ENCODE measurements at regions not wholly inside any gene's neighbourhood (a gene's known extent, or its start where the extent isn't known, plus 50 kb on each side); places are given as distances from the start of the nearest gene placed in this dataset.

DNA sequence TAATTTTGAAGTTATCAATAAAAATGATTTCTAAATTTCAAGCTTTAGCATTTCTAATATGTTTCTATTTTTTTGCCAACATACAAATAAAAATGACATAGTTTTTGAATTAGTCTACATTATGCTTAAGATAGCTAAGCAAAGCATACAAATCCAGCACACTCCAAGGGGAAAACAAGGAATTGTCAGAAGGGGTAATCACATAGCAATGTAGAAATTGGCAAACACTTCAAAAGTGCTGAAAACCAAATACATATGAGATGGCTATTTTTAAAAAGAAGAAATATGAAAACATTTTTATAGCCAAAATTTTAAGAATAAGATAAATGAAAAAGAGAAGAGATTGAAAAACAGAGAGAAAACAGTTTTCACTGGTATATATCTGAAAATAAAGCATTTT is 308.0 kb downstream of the SLC6A15 start:
- CTCF ChIA-PET = no interaction called here
- H3K4me3 ChIP-seq (ENCODE audit: low read depth, low read length) = no peak overlapping the region
- no peaks in the 10 kb centered on the region for H3K36me3 ChIP-seq (ENCODE audit: control insufficient read depth in 2 of 2, insufficient read depth in 1 of 2, low read length in 2 of 2)
- peaks cover 3% of the 10 kb centered on the region; the same call in 1 of the 2 replicates for H3K4me1 ChIP-seq (ENCODE audit: control insufficient read depth, insufficient read depth, low read length)
- no peak for TF ChIP-seq YY1 (tag by site-specific recombination; IDR thresholded peaks at IDR 0.05)
- no peak for TF ChIP-seq ZNF529 (tag by site-specific recombination; IDR thresholded peaks at IDR 0.05; ENCODE audit: insufficient replicate concordance)
- no peak for TF ChIP-seq IKZF3 (tag by site-specific recombination; IDR thresholded peaks at IDR 0.05)
- TF ChIP-seq ZNF610 (tag by site-specific recombination; IDR thresholded peaks at IDR 0.05; ENCODE audit: borderline replicate concordance) = no peak
- no peak for TF ChIP-seq ZSCAN30 (tag by site-specific recombination; IDR thresholded peaks at IDR 0.05)
- TF ChIP-seq ZNF24 (tag by site-specific recombination; IDR thresholded peaks at IDR 0.05) = no peak
- no peak for TF ChIP-seq ZNF76 (tag by site-specific recombination; IDR thresholded peaks at IDR 0.05; ENCODE audit: borderline replicate concordance, low read depth)
- no peak for TF ChIP-seq ZFP37 (tag by site-specific recombination; IDR thresholded peaks at IDR 0.05)
- TF ChIP-seq ZNF544 (tag by site-specific recombination; IDR thresholded peaks at IDR 0.05) = no peak
- TF ChIP-seq ZNF561 (tag by site-specific recombination; IDR thresholded peaks at IDR 0.05; ENCODE audit: borderline replicate concordance) = no peak
- TF ChIP-seq ZNF792 (tag by site-specific recombination; IDR thresholded peaks at IDR 0.05) = no peak
- no peak for TF ChIP-seq WT1 (tag by site-specific recombination; IDR thresholded peaks at IDR 0.05)
- no peak for TF ChIP-seq ZNF549 (tag by site-specific recombination; IDR thresholded peaks at IDR 0.05)
- no peak for TF ChIP-seq ZNF311 (tag by site-specific recombination; IDR thresholded peaks at IDR 0.05; ENCODE audit: borderline replicate concordance)
- TF ChIP-seq ZNF423 (tag by site-specific recombination; IDR thresholded peaks at IDR 0.05) = no peak
- TF ChIP-seq PATZ1 (tag by site-specific recombination; IDR thresholded peaks at IDR 0.05) = no peak
- no peak for TF ChIP-seq PRDM4 (tag by site-specific recombination; IDR thresholded peaks at IDR 0.05)
- POLR2A ChIA-PET = no interaction called here
- H3K27ac ChIP-seq (ENCODE audit: extremely low read depth, low read depth, low read length) = no peak overlapping the region
- H3K9me3 ChIP-seq (ENCODE audit: control insufficient read depth, insufficient read depth, low read depth, low read length) = no peaks in the 10 kb centered on the region

GRCh38 chr12:84603484-84604248 is 308.9 kb downstream of the SLC6A15 start:
- Histone ChIP-seq H3K27ac (ENCODE audit: extremely low read depth, low read depth, low read length) (no peak overlapping the region), H3K36me3 (ENCODE audit: control insufficient read depth in 2 of 2, insufficient read depth in 1 of 2, low read length in 2 of 2) (no peaks in the 10 kb centered on the region), H3K9me3 (ENCODE audit: control insufficient read depth, insufficient read depth, low read depth, low read length) (no peaks in the 10 kb centered on the region), H3K4me1 (ENCODE audit: control insufficient read depth, insufficient read depth, low read length) (peaks cover 3% of the 10 kb centered on the region; the same call in 1 of the 2 replicates), H3K4me3 (ENCODE audit: low read depth, low read length) (no peak overlapping the region)
- POLR2A ChIA-PET = no interaction called here
- CTCF ChIA-PET = interaction anchor here (0.7 kb wide), 1 partner anchor 140 kb away, joined by 3 read pairs; no protein-coding TSS in a partner anchor
- TF ChIP-seq ZNF398 (tag by site-specific recombination; IDR thresholded peaks at IDR 0.05) (no peak), ZNF610 (tag by site-specific recombination; IDR thresholded peaks at IDR 0.05; ENCODE audit: borderline replicate concordance) (no peak), ZNF169 (tag by site-specific recombination; IDR thresholded peaks at IDR 0.05) (no peak), ZNF132 (tag by site-specific recombination; IDR thresholded peaks at IDR 0.05; ENCODE audit: borderline replicate concordance) (no peak), ZNF530 (tag by site-specific recombination; IDR thresholded peaks at IDR 0.05; ENCODE audit: low read depth) (no peak), ZNF701 (tag by site-specific recombination; IDR thresholded peaks at IDR 0.05) (no peak), IKZF3 (tag by site-specific recombination; IDR thresholded peaks at IDR 0.05) (no peak), ZNF148 (tag by site-specific recombination; IDR thresholded peaks at IDR 0.05; ENCODE audit: borderline replicate concordance) (no peak), HOXA7 (CRISPR knock-in tag; IDR thresholded peaks at IDR 0.05; ENCODE audit: borderline replicate concordance) (no peak), ZFP37 (tag by site-specific recombination; IDR thresholded peaks at IDR 0.05) (no peak), SALL2 (tag by site-specific recombination; IDR thresholded peaks at IDR 0.05; ENCODE audit: borderline replicate concordance) (no peak)
- TF ChIP-seq, protein P1, sequence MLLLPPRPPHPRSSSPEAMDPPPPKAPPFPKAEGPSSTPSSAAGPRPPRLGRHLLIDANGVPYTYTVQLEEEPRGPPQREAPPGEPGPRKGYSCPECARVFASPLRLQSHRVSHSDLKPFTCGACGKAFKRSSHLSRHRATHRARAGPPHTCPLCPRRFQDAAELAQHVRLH (tag by site-specific recombination; IDR thresholded peaks at IDR 0.05) = no peak
